NCI-H1930 (cell line): ENCODE measurements at regions not wholly inside any gene's neighbourhood (a gene's known extent, or its start where the extent isn't known, plus 50 kb on each side); places are given as distances from the start of the nearest gene placed in this dataset.

Experiments used
- DNase-seq, 2 experiments: peaks; one replicate each; lab custom pipeline; 2025; lab: John Stamatoyannopoulos, UW

- DNase-seq, result no peak
Measured at GRCh38 chr5:3041001-3041400, 289.5 kb upstream of the IRX2 start.

- no peak for DNase-seq
Measured at GRCh38 chr5:3036041-3036788, 284.7 kb upstream of the IRX2 start.

- no peak for DNase-seq
Measured at GRCh38 chr5:3035452-3035851, 284.0 kb upstream of the IRX2 start.

GRCh38 chr5:3034881-3035280 is 283.4 kb upstream of the IRX2 start:
- DNase-seq, result no peak

GRCh38 chr5:3034449-3034848 is 283.0 kb upstream of the IRX2 start:
- DNase-seq, result no peak

GRCh38 chr5:3033033-3033755 is 281.7 kb upstream of the IRX2 start:
- peak; percentile 15 to 47 for DNase-seq

GRCh38 chr5:3032513-3032912 is 281.0 kb upstream of the IRX2 start:
- DNase-seq, result peak in 1 of 2 experiments; percentile 61

- DNase-seq, result no peak
Measured at GRCh38 chr5:3031733-3032378, 280.4 kb upstream of the IRX2 start.

- peak in 1 of 2 experiments; percentile 20 for DNase-seq
Measured at GRCh38 chr5:3030511-3031165, 279.2 kb upstream of the IRX2 start.

GRCh38 chr5:3029396-3029795 is 277.9 kb upstream of the IRX2 start:
- DNase-seq, result no peak

GRCh38 chr5:3027866-3028635 is 276.6 kb upstream of the IRX2 start:
- no peak for DNase-seq

- no peak for DNase-seq
Measured at GRCh38 chr5:3027185-3027865, 275.8 kb upstream of the IRX2 start.

GRCh38 chr5:3026651-3027050 is 275.2 kb upstream of the IRX2 start:
- DNase-seq, result no peak

GRCh38 chr5:3026099-3026498 is 274.6 kb upstream of the IRX2 start:
- no peak for DNase-seq

- DNase-seq, result no peak
Measured at GRCh38 chr5:3025392-3025791, 273.9 kb upstream of the IRX2 start.

GRCh38 chr5:3024976-3025375 is 273.5 kb upstream of the IRX2 start:
- DNase-seq, result no peak

- no peak for DNase-seq
Measured at GRCh38 chr5:3024554-3024953, 273.1 kb upstream of the IRX2 start.

GRCh38 chr5:3024126-3024525 is 272.6 kb upstream of the IRX2 start:
- DNase-seq, result no peak

- DNase-seq, result no peak
Measured at GRCh38 chr5:3023656-3024055, 272.2 kb upstream of the IRX2 start.

GRCh38 chr5:3022665-3023064 is 271.2 kb upstream of the IRX2 start:
- no peak for DNase-seq

- no peak for DNase-seq
Measured at GRCh38 chr5:3020426-3020825, 268.9 kb upstream of the IRX2 start.
